ENCODE measurements at regions not wholly inside any gene's neighbourhood (a gene's known extent, or its start where the extent isn't known, plus 50 kb on each side); places are given as distances from the start of the nearest gene placed in this dataset.

GRCh38 chr2:129915303-129915840, 64.1 kb upstream of the RAB6C start:
- Histone ChIP-seq H3K27ac (ENCODE audit: low read depth, low read length, poor library complexity, severe bottlenecking) (no peak overlapping the region), H3K4me1 (ENCODE audit: insufficient read depth, low read length, poor library complexity, severe bottlenecking) (no peaks in the 10 kb centered on the region), H3K27me3 (replicated peaks; ENCODE audit: insufficient read depth, low read depth, low read length, poor library complexity) (peaks cover 5% of the 10 kb centered on the region), H3K9me3 (ENCODE audit: low read depth, low read length, poor library complexity, severe bottlenecking) (peaks cover 14% of the 10 kb centered on the region), H3K4me3 (ENCODE audit: low read depth, low read length, poor library complexity, severe bottlenecking) (no peak overlapping the region), H3K36me3 (ENCODE audit: insufficient read depth, low read length, poor library complexity, severe bottlenecking) (no peaks in the 10 kb centered on the region)
- DNase-seq (ENCODE audit: low spot score) = no peak
- intact Hi-C loops (cut with micrococcal nuclease; ENCODE audit: unreplicated experiment) = no loop called here
- ChIA-PET CTCF (no interaction called here), POLR2A (ENCODE audit: low non-redundant PET) (no interaction called here)
- BruUV-seq (replicated peaks) = no TSS peak
- TF ChIP-seq CTCF (conservative IDR thresholded peaks at IDR 0.05; ENCODE audit: low read depth, low read length) (no peak), EZH2 (IDR thresholded peaks at IDR 0.05; ENCODE audit: borderline replicate concordance, low read depth, low read length, poor library complexity, severe bottlenecking) (no peak)

- H3K9me3 ChIP-seq (ENCODE audit: low read depth, low read length, poor library complexity, severe bottlenecking) = peaks cover 14% of the 10 kb centered on the region
- intact Hi-C loops (cut with micrococcal nuclease; ENCODE audit: unreplicated experiment) = no loop called here
- peaks cover 13% of the 10 kb centered on the region for H3K27me3 ChIP-seq (replicated peaks; ENCODE audit: insufficient read depth, low read depth, low read length, poor library complexity)
- CTCF ChIA-PET = no interaction called here
- no peak for TF ChIP-seq EZH2 (IDR thresholded peaks at IDR 0.05; ENCODE audit: borderline replicate concordance, low read depth, low read length, poor library complexity, severe bottlenecking)
- no peak for TF ChIP-seq CTCF (conservative IDR thresholded peaks at IDR 0.05; ENCODE audit: low read depth, low read length)
- no peak overlapping the region for H3K27ac ChIP-seq (ENCODE audit: low read depth, low read length, poor library complexity, severe bottlenecking)
- no peak overlapping the region for H3K4me3 ChIP-seq (ENCODE audit: low read depth, low read length, poor library complexity, severe bottlenecking)
- DNase-seq (ENCODE audit: low spot score) = no peak
- H3K36me3 ChIP-seq (ENCODE audit: insufficient read depth, low read length, poor library complexity, severe bottlenecking) = no peaks in the 10 kb centered on the region
- POLR2A ChIA-PET (ENCODE audit: low non-redundant PET) = no interaction called here
- H3K4me1 ChIP-seq (ENCODE audit: insufficient read depth, low read length, poor library complexity, severe bottlenecking) = peaks cover 7% of the 10 kb centered on the region
- BruUV-seq (replicated peaks) = no TSS peak
Observed at GRCh38 chr2:129918604-129919003, 60.9 kb upstream of the RAB6C start.

GRCh38 chr2:129922571-129923264, 56.7 kb upstream of the RAB6C start:
- Histone ChIP-seq H3K9me3 (ENCODE audit: low read depth, low read length, poor library complexity, severe bottlenecking) (peaks cover 14% of the 10 kb centered on the region), H3K36me3 (ENCODE audit: insufficient read depth, low read length, poor library complexity, severe bottlenecking) (no peaks in the 10 kb centered on the region), H3K4me3 (ENCODE audit: low read depth, low read length, poor library complexity, severe bottlenecking) (peak overlapping the region; percentile 34), H3K27ac (ENCODE audit: low read depth, low read length, poor library complexity, severe bottlenecking) (no peak overlapping the region), H3K27me3 (replicated peaks; ENCODE audit: insufficient read depth, low read depth, low read length, poor library complexity) (peaks cover 13% of the 10 kb centered on the region), H3K4me1 (ENCODE audit: insufficient read depth, low read length, poor library complexity, severe bottlenecking) (peaks cover 7% of the 10 kb centered on the region)
- no TSS peak for BruUV-seq (replicated peaks)
- ChIA-PET POLR2A (ENCODE audit: low non-redundant PET) (no interaction called here), CTCF (interaction anchor here (0.5 to 1.2 kb wide), 3 partner anchors 10 to 1859 kb away, joined by 3 to 7 read pairs (median 6); no protein-coding TSS in a partner anchor)
- DNase-seq (ENCODE audit: low spot score) = peak; percentile 25
- intact Hi-C loops (cut with micrococcal nuclease; ENCODE audit: unreplicated experiment) = loop anchor here (5.0 to 10.0 kb wide), 2 partner anchors 1185 to 1858 kb away; no protein-coding TSS in a partner anchor
- TF ChIP-seq EZH2 (IDR thresholded peaks at IDR 0.05; ENCODE audit: borderline replicate concordance, low read depth, low read length, poor library complexity, severe bottlenecking) (no peak), CTCF (conservative IDR thresholded peaks at IDR 0.05; ENCODE audit: low read depth, low read length) (no peak)

Measured in A673 (cell line).